Activated CD8-positive, alpha-beta memory T cell treated with anti-CD3 and anti-CD28 coated beads for 36 hours (primary cell): ENCODE measurements at regions not wholly inside any gene's neighbourhood (a gene's known extent, or its start where the extent isn't known, plus 50 kb on each side); places are given as distances from the start of the nearest gene placed in this dataset.
"Not testable (repeated sequence)": the region's sequence is repeated elsewhere in the genome, so short reads cannot be mapped to it uniquely, and the experiment has no call there.

ENCODE experiments used
- CTCF ChIA-PET: fragments of 350-600 bp; sonication (Branson Sonifier 250); formaldehyde crosslinking; loops from one replicate; lab custom pipeline; 2021; ENCODE audit warnings: antibody characterized with exemption; lab: Charles Lee
- POLR2A ChIA-PET: fragments of 350-600 bp; sonication (Branson Sonifier 250); formaldehyde crosslinking; loops from one replicate; lab custom pipeline; 2021; ENCODE audit warnings: antibody characterized with exemption; lab: Charles Lee

DNA sequence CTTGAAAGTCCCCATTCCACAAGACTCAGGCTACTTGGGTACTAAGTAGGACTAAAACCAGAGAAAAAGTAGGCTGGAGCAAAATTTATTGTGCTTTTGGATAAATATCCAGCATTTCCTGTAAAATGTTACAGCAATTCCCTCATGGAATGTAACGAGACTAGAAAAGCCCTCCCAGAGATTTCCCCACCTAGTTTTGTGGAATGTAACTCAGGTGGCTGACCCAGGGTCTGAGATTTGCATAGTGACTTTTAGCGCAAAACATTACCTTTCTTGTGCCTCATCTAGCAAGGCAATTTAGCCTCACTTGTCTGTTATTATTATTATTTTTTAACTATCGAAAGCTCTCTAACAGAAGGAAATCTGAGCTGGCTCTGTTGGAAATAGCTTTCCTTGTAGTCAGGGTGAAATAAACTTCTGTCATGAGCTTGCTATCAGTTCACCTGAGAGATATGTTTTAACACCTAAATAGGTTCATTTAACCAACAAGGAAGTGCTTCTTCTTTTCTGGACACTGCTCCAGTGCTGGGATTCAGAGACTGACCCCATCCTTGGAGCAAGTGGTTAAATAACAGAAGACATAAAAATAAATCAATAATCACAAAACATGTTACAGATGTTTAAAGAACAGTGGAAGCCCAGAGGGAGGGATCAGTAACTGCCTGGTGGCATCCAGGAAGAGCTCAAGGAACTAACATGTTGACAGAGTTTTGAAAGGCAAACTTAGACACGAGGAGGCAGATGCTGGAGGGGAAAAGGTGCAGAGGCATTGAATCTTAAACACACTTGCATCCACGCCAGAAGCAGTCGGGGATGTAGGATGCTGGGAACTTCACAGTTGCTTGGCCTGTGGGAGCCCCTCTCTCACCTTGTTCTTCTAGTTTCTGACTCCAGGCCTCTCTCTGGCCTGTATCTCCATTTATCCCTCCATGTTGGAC, 68.3 kb upstream of the RHOU start:
- CTCF ChIA-PET = no interaction called here
- POLR2A ChIA-PET = no interaction called here

GRCh38 chr1:228668553-228669241, 66.6 kb upstream of the RHOU start:
- ChIA-PET CTCF (interaction anchor here (1.5 kb wide), 1 partner anchor 558 kb away, joined by 7 read pairs; no protein-coding TSS in a partner anchor), POLR2A (no interaction called here)

DNA sequence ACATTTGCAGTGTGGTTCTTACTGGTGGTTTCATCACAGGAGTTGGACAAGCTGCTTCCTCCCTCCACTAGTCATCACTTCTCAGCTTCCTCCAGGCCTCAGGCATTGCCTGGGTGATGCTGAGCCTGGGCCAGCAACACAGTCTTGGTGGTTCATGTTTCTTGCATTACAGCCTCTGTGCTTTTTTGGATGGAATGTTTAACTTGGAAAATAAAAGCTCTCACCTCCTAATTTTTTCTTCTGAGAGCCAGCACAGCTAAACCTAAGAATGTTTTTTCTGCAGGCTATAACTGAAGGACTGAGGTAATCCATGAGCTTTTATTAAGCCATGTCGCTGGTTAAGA, 66.1 kb upstream of the RHOU start:
- CTCF ChIA-PET = interaction anchor here (1.5 kb wide), 1 partner anchor 558 kb away, joined by 7 read pairs; no protein-coding TSS in a partner anchor
- POLR2A ChIA-PET = no interaction called here

GRCh38 chr1:228681076-228681565, 54.2 kb upstream of the RHOU start:
- POLR2A ChIA-PET, CTCF ChIA-PET: not testable (repeated sequence)

DNA sequence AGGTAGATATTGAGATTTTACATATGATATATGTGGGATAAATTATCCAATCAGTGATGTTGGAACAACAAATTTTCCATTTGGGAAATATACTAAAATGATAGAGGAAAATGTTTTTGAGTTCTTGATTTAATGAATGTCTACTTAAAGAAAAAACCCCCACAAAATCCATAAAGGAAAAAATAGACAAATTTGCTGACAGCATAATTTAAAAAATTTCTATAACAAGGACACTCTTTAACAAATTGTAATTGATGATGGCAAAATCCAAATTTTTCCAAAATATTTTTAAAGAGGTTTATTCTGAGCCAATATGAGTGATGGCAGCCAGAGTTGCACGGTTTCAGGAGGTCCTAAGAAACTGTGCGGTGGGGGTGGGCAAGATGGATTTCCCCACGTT, 51.9 kb upstream of the RHOU start:
- ChIA-PET CTCF (no interaction called here), POLR2A (no interaction called here)

DNA sequence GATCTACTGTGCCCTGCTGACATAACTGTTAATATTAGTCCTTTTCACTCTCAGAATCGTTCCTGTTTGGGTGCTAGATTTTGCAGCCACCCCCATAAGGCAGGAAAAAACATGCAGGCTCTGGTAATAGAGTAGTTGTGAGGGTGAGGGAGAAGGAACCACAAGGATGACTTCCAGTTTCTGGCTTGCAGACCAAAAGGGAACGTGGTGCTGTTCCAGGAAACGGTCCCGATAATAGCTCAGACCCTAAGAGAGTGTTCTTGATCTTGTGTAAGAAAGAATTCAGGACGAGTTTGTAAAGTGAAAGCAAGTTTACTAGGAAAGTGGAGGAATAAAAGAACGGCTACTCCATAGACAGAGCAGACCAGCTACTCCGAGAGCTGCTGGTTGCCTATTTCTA, 50.7 kb upstream of the RHOU start:
- POLR2A ChIA-PET = no interaction called here
- CTCF ChIA-PET = no interaction called here

- ChIA-PET POLR2A (no interaction called here), CTCF (no interaction called here)
Measured at GRCh38 chr1:228685081-228685660, 50.1 kb upstream of the RHOU start.
